Activated T-helper 2 cell treated with anti-CD3 and anti-CD28 coated beads, Interferon-gamma antibody, Interleukin-2, Interleukin-4, amounts not matched to agents 10 μg/mL and 5 μg/mL and 100 μg/mL, durations not matched to agents 14 hours and 24 hours and 36 hours (primary cell): ENCODE measurements at regions not wholly inside any gene's neighbourhood (a gene's known extent, or its start where the extent isn't known, plus 50 kb on each side); places are given as distances from the start of the nearest gene placed in this dataset.

ENCODE experiments used
- DNase-seq: peaks from one replicate; pipeline ENCODE4 v3.0.0; 2021; ENCODE audit warnings: low spot score
- H3K27ac Mint-ChIP-seq: one replicate; pipeline ENCODE4 v1.8.0; 2021; ENCODE audit warnings: mixed read lengths
- H3K27me3 Mint-ChIP-seq: one replicate; pipeline ENCODE4 v1.8.0; 2021; ENCODE audit warnings: low read depth, mixed read lengths
- H3K36me3 Mint-ChIP-seq: one replicate; pipeline ENCODE4 v1.8.0; 2021; ENCODE audit warnings: low read depth, mixed read lengths
- H3K4me1 Mint-ChIP-seq: one replicate; pipeline ENCODE4 v1.8.0; 2021; ENCODE audit warnings: low read depth, mixed read lengths
- H3K4me3 Mint-ChIP-seq: one replicate; pipeline ENCODE4 v1.8.0; 2021; ENCODE audit warnings: low read depth, mild to moderate bottlenecking, moderate library complexity, mixed read lengths
- H3K9me3 Mint-ChIP-seq: one replicate; pipeline ENCODE4 v1.8.0; 2021; ENCODE audit warnings: mixed read lengths
- intact Hi-C: fragments of 100-400 bp; cut with micrococcal nuclease; formaldehyde crosslinking; loops from one replicate; pipeline ENCODE4 v1.15.1; 2023

DNA sequence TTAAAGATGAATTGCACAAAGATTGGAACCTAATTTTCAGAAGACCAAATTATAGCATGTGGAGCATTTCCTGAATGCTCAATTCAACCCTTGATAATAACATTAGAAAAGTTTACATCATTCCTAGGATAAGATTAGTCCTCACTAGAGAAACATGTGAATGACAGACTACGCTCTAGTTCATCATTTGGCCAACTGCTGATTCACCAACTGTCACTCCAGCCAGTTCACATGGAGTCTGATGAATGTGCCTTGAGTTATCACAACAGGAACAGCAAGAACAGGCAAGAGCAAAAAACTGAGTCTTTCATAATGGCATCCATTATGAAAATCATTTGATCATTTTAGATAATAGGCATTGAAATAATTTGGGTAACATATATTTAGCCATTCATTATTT, 415.9 kb downstream of the PTPRC start:
- H3K27me3 Mint-ChIP-seq = no peaks in the 10 kb centered on the region

DNA sequence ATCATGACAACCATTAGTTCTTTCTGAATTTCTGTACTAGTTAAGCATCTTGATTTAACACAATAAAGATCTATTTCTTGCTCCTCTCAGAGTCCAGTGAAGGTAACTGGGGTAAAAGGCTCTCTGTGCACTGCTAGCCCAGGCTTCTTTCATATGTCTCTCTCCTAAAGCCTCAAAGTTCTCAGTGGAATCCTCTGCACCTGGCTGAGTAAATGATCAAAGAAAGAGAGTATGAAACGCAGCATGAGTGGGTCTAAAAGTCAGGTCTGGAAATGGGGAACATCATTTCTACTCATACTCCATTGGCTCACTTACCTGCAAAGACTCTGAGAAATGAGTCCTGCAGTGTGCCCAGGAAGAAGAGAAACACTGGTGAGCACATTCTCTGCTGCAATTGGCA, 418.5 kb downstream of the PTPRC start:
- H3K4me3 Mint-ChIP-seq = no peak overlapping the region
- no peak overlapping the region for H3K27ac Mint-ChIP-seq
- no peak for DNase-seq
- H3K4me1 Mint-ChIP-seq = peaks cover 7% of the 10 kb centered on the region
- peaks cover 7% of the 10 kb centered on the region for H3K36me3 Mint-ChIP-seq
- peaks cover 16% of the 10 kb centered on the region for H3K9me3 Mint-ChIP-seq
- H3K27me3 Mint-ChIP-seq = no peaks in the 10 kb centered on the region
- intact Hi-C loops = no loop called here

More for the DNA sequence above, 415.9 kb downstream of the PTPRC start:
- Mint-ChIP-seq H3K36me3 (peaks cover 25% of the 10 kb centered on the region), H3K4me1 (peaks cover 7% of the 10 kb centered on the region), H3K27ac (no peak overlapping the region), H3K4me3 (no peak overlapping the region), H3K9me3 (peaks cover 25% of the 10 kb centered on the region)
- no peak for DNase-seq
- intact Hi-C loops = no loop called here

DNA sequence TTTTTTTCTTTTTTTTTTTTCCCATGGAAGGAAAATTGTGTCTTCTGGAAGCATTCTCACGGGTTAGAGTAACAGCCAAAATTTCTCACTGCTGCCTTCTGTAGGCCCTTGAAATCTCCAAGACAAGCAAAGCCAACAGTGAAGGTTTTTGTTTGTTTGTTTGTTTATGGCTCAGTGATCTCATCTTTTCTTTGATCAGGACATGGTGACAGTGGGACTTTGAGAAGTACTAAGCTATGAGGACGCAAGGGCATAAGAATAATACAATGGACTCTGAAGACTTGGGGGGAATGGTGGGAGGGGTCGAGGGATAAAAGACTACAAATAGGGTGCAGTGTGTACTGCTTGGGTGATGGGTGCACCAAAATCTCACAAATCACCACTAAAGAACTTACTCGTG, 419.4 kb downstream of the PTPRC start:
- Mint-ChIP-seq H3K27ac (no peak overlapping the region), H3K36me3 (peaks cover 12% of the 10 kb centered on the region), H3K4me3 (no peak overlapping the region), H3K27me3 (no peaks in the 10 kb centered on the region), H3K9me3 (peaks cover 17% of the 10 kb centered on the region), H3K4me1 (peaks cover 12% of the 10 kb centered on the region)
- DNase-seq = no peak
- intact Hi-C loops = no loop called here

DNA sequence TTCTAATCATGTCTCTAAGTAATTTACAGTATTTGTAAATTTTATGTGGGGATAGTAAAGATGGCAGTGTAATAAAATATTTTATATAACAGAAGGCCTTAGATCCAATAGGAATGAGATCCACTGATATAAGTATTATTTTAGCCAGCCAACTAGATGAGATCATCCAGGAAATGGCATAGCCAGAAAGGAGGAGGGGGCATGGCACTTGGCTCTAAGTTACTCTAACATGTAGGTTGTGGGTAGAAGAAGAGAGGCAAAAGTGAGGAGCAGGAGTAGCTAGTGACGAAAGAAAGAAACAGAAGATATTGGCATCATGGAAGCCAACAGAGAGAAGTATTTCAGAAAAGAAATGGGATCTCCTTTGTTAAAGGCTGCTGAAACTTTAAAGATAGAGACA, 426.1 kb downstream of the PTPRC start:
- H3K27me3 Mint-ChIP-seq = no peaks in the 10 kb centered on the region
- H3K4me3 Mint-ChIP-seq = no peak overlapping the region
- intact Hi-C loops = no loop called here
- peaks cover 30% of the 10 kb centered on the region for H3K4me1 Mint-ChIP-seq
- no peak overlapping the region for H3K27ac Mint-ChIP-seq
- no peak for DNase-seq
- H3K9me3 Mint-ChIP-seq = peaks cover 13% of the 10 kb centered on the region
- H3K36me3 Mint-ChIP-seq = peaks cover 11% of the 10 kb centered on the region

DNA sequence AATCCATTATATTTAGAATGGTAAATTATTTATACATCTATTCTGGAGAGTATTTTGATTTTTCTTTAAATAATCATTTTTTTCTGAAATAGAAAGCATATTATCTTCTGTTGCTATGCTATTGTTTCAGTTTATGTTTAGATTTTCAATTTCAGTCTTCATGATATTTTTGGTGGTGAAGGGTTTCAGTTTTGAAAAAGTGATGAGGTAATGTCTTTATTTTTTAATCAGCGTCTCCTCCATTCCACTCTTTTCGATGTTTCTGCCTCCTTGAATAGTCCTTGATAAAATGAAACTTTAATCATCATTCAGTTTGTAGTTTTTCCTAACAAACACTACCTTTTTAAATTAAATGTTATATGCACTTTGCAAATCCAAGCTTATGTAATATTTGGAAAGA, 428.6 kb downstream of the PTPRC start:
- peaks cover 30% of the 10 kb centered on the region for H3K4me1 Mint-ChIP-seq
- intact Hi-C loops = loop anchor here (1.0 kb wide), 1 partner anchor 26 kb away; no protein-coding TSS in a partner anchor
- peaks cover 6% of the 10 kb centered on the region for H3K9me3 Mint-ChIP-seq
- no peak overlapping the region for H3K27ac Mint-ChIP-seq
- H3K4me3 Mint-ChIP-seq = no peak overlapping the region
- no peaks in the 10 kb centered on the region for H3K27me3 Mint-ChIP-seq
- H3K36me3 Mint-ChIP-seq = peaks cover 16% of the 10 kb centered on the region
- no peak for DNase-seq

DNA sequence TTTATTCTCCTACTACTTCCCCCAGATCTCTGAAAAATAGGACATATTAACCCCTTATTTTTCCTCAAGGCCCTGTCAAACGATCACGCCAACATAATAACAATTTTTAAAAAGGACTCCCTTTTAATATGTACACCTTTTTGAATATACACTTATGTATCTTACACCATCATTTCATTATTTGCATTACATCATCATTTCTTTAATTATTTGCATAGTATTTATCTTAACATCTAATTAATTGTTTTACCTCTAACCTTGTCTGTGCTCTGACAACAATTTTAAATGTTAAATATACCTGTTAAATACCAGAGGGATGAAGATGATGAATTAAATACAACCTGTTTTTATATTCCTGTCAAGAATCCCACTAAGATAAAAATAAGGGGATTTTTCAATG, 432.2 kb downstream of the PTPRC start:
- intact Hi-C loops = no loop called here
- DNase-seq = no peak
- peaks cover 6% of the 10 kb centered on the region for H3K9me3 Mint-ChIP-seq
- H3K27me3 Mint-ChIP-seq = no peaks in the 10 kb centered on the region
- no peak overlapping the region for H3K27ac Mint-ChIP-seq
- H3K36me3 Mint-ChIP-seq = peaks cover 18% of the 10 kb centered on the region
- no peak overlapping the region for H3K4me3 Mint-ChIP-seq
- peaks cover 26% of the 10 kb centered on the region for H3K4me1 Mint-ChIP-seq

DNA sequence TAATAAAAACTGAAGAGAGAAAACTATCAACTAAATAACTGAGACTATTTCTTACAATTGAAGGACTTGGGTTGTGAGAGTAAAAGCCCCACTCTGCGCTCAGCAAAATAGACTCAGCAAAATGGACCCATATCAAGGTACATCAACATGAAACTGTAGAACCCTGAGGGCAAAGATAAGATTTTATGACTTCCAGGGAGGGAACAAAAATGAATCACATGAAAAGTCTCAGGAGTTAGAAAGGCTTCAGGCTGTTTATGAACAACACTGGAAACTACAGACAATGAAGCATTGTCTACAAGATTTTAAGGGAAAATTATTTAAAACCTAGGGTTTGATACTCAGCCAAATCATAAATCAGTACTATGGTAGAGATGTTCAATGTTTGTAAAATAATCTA, 434.3 kb downstream of the PTPRC start:
- Mint-ChIP-seq H3K27me3 (no peaks in the 10 kb centered on the region), H3K4me3 (no peak overlapping the region)

DNA sequence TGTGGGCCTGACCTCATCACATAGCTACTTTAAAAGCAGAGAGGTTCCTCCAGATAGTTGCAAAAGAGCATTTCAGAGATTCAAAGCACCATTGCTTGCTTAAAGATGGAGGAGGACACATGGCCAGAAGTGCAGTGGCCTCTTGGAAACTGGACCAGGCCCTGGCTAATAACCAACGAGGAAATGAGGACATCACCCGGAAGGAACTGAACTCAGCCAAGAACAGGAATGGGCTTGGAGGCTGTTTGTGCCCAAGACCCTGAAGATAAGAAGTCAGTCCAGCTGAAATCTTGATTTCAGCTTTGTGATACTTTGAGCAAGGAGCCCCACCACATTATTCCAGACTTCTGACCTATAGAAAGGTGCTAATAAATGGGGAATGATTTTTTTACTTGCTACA, 437.0 kb downstream of the PTPRC start:
- Mint-ChIP-seq H3K27me3 (no peaks in the 10 kb centered on the region), H3K4me3 (no peak overlapping the region), H3K9me3 (peaks cover 6% of the 10 kb centered on the region), H3K4me1 (peaks cover 9% of the 10 kb centered on the region), H3K27ac (no peak overlapping the region), H3K36me3 (peaks cover 14% of the 10 kb centered on the region)
- DNase-seq = no peak
- intact Hi-C loops = no loop called here

More for the DNA sequence above, 434.3 kb downstream of the PTPRC start:
- Mint-ChIP-seq H3K9me3 (peaks cover 6% of the 10 kb centered on the region), H3K27ac (no peak overlapping the region), H3K4me1 (peaks cover 12% of the 10 kb centered on the region), H3K36me3 (peaks cover 14% of the 10 kb centered on the region)
- DNase-seq = no peak
- intact Hi-C loops = no loop called here

DNA sequence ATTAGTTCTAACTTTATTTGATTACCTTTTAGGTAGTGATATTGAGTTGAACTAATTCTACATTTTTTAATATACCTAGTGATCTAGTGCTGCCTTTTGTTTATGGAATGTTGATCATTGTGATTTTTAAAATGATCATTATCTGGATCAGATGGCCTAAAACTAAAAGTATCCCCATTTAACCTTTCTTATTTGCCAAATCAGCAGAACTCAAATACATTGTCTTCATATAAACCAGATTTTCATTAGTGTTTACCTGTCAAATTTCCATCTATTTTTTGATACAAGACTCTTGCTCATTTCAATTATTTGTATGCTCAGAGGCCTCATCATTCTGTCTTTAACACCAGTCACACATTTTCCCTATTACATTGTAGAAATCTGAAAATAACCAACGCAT, 441.2 kb downstream of the PTPRC start:
- Mint-ChIP-seq H3K9me3 (no peaks in the 10 kb centered on the region), H3K27me3 (no peaks in the 10 kb centered on the region), H3K4me3 (no peak overlapping the region), H3K4me1 (peaks cover 18% of the 10 kb centered on the region), H3K27ac (no peak overlapping the region), H3K36me3 (peaks cover 3% of the 10 kb centered on the region)
- DNase-seq = no peak
- intact Hi-C loops = no loop called here

DNA sequence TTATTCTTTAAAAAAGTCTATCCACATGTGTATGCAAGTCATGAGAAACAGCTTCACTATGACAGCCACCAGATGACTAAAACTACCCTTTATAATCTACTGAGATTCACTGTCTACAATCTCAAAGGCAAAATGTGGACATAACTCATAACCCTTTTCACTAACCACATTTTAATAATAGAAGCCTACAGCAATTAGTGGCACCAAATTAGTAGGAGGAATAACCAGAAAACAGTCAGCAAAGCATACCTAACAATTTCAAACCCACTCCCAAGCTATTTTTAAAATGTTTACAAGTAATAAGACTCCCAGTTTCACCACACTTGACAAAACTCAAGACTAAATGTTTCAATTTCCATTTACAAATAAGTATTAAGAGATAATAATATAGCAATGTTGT, 442.9 kb downstream of the PTPRC start:
- H3K27me3 Mint-ChIP-seq = no peaks in the 10 kb centered on the region
- H3K9me3 Mint-ChIP-seq = peaks cover 4% of the 10 kb centered on the region
- intact Hi-C loops = no loop called here

DNA sequence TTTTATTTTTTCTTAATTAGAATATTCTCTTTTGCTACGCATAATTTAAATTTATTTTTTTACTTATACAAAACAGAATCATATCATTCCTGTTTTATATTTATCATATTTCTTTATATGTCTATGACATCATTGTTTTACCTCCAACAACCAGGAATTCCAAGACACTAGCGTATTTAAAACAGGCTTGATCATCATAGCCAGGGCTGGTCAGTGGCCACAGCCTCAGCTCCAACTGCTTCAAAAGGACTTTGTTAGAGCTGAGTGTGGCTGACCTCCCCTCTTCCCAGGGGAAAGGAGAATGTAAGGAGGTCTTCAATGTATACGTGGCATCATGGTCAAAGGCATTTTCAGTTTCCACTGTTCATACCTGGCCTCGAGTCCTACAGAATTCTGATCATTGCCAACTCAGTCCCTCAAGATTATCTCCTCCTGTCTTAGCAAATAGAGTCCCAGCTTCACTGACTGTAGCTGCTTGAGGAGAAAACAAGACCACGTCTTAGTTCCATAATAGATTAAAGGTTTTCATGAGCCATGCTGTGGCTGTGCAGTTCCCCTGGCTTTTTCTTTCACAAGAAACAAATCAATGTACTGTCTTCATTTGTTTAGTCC, 444.0 kb downstream of the PTPRC start:
- H3K27ac Mint-ChIP-seq = no peak overlapping the region
- DNase-seq = no peak
- H3K4me1 Mint-ChIP-seq = peaks cover 29% of the 10 kb centered on the region
- intact Hi-C loops = no loop called here
- peaks cover 11% of the 10 kb centered on the region for H3K9me3 Mint-ChIP-seq
- peaks cover 14% of the 10 kb centered on the region for H3K36me3 Mint-ChIP-seq
- no peak overlapping the region for H3K4me3 Mint-ChIP-seq
- no peaks in the 10 kb centered on the region for H3K27me3 Mint-ChIP-seq

More for the DNA sequence above, 442.9 kb downstream of the PTPRC start:
- Mint-ChIP-seq H3K36me3 (peaks cover 7% of the 10 kb centered on the region), H3K27ac (no peak overlapping the region), H3K4me3 (no peak overlapping the region), H3K4me1 (peaks cover 22% of the 10 kb centered on the region)
- no peak for DNase-seq

DNA sequence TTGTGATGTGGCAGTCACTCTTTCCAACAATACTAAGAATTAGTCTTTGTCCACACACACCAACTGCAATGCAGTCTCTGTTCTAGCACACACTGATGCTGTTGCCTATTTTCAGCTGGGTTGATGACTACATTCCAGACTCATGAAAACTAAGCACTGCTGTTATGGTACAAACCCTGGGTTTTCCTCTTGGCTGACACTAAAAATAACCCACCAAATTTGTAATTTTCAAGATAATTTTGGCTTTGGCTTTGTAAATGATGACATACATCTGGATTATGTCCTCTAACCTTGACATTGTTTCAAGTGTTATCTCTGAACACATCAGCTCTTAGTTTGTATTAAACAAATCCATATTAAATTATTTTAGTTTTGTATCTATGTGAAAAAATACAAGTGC, 444.8 kb downstream of the PTPRC start:
- DNase-seq = no peak
- H3K4me1 Mint-ChIP-seq = peaks cover 30% of the 10 kb centered on the region
- H3K27me3 Mint-ChIP-seq = no peaks in the 10 kb centered on the region
- H3K4me3 Mint-ChIP-seq = no peak overlapping the region
- H3K27ac Mint-ChIP-seq = no peak overlapping the region
- peaks cover 14% of the 10 kb centered on the region for H3K9me3 Mint-ChIP-seq
- intact Hi-C loops = no loop called here
- H3K36me3 Mint-ChIP-seq = peaks cover 17% of the 10 kb centered on the region

DNA sequence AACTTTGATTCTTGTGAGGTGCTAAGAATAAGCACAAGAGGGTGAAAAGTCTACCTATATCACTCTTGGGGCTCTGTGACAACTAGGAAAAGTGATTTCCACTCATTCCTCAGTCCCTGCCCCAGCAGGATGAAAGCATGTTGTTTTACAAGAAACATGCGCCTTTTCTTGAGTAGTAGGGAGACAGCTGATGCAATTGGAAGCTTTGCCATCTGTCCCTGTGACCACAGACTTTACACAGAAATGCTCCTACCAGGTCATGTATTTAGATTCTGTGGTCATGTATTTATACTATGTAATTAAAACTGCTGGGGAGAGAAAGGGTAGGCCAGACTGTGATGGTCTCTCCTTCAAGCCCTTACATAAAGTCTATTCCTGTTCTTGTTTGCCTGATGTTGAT, 445.5 kb downstream of the PTPRC start:
- intact Hi-C loops = no loop called here
- H3K27ac Mint-ChIP-seq = no peak overlapping the region

DNA sequence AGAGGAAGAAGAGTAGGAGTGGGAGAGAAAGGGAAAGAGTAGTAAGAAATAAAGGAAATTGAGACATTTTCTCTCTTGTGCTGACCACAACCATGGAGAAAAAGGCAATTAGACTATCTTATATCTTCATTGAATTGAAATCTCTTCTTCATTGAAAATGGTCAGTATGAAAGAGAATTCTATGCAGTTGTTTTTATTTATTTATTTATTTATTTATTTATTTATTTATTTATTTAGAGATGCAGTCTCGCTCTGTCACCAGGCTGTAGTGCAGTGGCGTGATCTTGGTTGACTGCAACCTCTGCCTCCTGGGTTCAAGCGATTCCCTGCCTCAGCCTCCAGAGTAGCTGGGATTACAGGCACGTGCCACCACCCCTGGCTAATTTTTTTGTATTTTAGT, 447.1 kb downstream of the PTPRC start:
- intact Hi-C loops = no loop called here

More for the DNA sequence above, 445.5 kb downstream of the PTPRC start:
- no peak overlapping the region for H3K4me3 Mint-ChIP-seq
- no peaks in the 10 kb centered on the region for H3K27me3 Mint-ChIP-seq
- no peak for DNase-seq
- H3K9me3 Mint-ChIP-seq = peaks cover 19% of the 10 kb centered on the region
- H3K36me3 Mint-ChIP-seq = peaks cover 20% of the 10 kb centered on the region
- H3K4me1 Mint-ChIP-seq = peaks cover 36% of the 10 kb centered on the region

More for the DNA sequence above, 447.1 kb downstream of the PTPRC start:
- H3K4me1 Mint-ChIP-seq = peaks cover 47% of the 10 kb centered on the region
- peaks cover 28% of the 10 kb centered on the region for H3K36me3 Mint-ChIP-seq
- no peaks in the 10 kb centered on the region for H3K27me3 Mint-ChIP-seq
- no peak overlapping the region for H3K27ac Mint-ChIP-seq
- H3K9me3 Mint-ChIP-seq = peaks cover 30% of the 10 kb centered on the region
- DNase-seq = no peak
- H3K4me3 Mint-ChIP-seq = no peak overlapping the region
